ENCODE measurements at regions not wholly inside any gene's neighbourhood (a gene's known extent, or its start where the extent isn't known, plus 50 kb on each side); places are given as distances from the start of the nearest gene placed in this dataset.
"Not testable (repeated sequence)": the region's sequence is repeated elsewhere in the genome, so short reads cannot be mapped to it uniquely, and the experiment has no call there.

DNA sequence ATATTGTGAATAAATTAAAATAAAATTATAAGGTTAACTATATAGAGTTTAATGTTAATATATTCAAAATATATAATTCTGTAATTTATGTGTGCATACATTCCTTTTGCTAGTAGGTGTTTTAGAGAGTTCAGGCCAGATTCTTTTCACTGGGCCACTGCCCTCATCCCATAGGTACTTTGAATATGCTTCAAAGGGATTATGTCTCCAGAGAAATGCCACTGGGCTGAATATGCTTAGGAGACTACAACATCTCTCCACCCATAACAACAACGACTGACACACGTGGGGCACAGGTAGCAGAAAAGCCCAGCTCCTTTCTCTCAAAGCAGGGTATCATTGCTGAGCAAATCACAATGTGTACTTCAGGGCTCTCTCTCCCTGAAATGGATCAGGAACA is 290.9 kb upstream of the TACR3 start:
- H3K27me3 ChIP-seq (ENCODE audit: control insufficient read depth, insufficient read depth, low read length), result no peaks in the 10 kb centered on the region
- no peak overlapping the region for H3K4me3 ChIP-seq (ENCODE audit: low read depth, low read length)
- no peak for FAIRE-seq
- no peaks in the 10 kb centered on the region for H3K36me3 ChIP-seq (ENCODE audit: control insufficient read depth, insufficient read depth, low read length)
- TF ChIP-seq, protein P1, sequence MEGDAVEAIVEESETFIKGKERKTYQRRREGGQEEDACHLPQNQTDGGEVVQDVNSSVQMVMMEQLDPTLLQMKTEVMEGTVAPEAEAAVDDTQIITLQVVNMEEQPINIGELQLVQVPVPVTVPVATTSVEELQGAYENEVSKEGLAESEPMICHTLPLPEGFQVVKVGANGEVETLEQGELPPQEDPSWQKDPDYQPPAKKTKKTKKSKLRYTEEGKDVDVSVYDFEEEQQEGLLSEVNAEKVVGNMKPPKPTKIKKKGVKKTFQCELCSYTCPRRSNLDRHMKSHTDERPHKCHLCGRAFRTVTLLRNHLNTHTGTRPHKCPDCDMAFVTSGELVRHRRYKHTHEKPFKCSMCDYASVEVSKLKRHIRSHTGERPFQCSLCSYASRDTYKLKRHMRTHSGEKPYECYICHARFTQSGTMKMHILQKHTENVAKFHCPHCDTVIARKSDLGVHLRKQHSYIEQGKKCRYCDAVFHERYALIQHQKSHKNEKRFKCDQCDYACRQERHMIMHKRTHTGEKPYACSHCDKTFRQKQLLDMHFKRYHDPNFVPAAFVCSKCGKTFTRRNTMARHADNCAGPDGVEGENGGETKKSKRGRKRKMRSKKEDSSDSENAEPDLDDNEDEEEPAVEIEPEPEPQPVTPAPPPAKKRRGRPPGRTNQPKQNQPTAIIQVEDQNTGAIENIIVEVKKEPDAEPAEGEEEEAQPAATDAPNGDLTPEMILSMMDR (IDR thresholded peaks at IDR 0.05; ENCODE audit: insufficient read depth, low read length, severe bottlenecking), result no peak
- no peak for DNase-seq (ENCODE audit: low read depth)

DNA sequence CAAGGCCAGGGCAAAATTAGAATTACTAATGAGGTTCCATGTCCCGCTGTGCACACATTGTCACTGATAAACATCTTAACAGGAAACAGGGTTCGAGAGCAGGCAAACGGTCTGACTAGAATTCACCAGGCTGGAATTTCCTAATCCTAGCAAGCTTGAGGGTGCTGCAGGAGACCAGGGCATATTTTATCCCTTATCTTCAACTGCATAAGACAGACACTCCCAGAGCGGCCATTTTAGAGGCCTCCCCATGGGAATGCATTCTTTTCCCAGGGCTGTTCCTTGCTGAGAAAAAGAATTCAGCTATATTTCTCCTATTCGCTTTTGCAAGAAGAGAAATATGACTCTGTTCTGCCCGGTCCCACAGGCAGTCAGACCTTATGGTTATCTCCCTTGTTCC is 282.5 kb upstream of the TACR3 start:
- H3K36me3 ChIP-seq (ENCODE audit: control insufficient read depth, insufficient read depth, low read length); DNase-seq (ENCODE audit: low read depth); FAIRE-seq; H3K27me3 ChIP-seq (ENCODE audit: control insufficient read depth, insufficient read depth, low read length); H3K4me3 ChIP-seq (ENCODE audit: low read depth, low read length): not testable (repeated sequence)

GRCh38 chr4:103998756-103999155 is 279.0 kb upstream of the TACR3 start:
- no peak for FAIRE-seq
- DNase-seq (ENCODE audit: low read depth), result no peak
- TF ChIP-seq, protein P1 (IDR thresholded peaks at IDR 0.05; ENCODE audit: insufficient read depth, low read length, severe bottlenecking), result no peak
- H3K4me3 ChIP-seq (ENCODE audit: low read depth, low read length), result no peak overlapping the region
- no peaks in the 10 kb centered on the region for H3K36me3 ChIP-seq (ENCODE audit: control insufficient read depth, insufficient read depth, low read length)
- H3K27me3 ChIP-seq (ENCODE audit: control insufficient read depth, insufficient read depth, low read length), result no peaks in the 10 kb centered on the region

DNA sequence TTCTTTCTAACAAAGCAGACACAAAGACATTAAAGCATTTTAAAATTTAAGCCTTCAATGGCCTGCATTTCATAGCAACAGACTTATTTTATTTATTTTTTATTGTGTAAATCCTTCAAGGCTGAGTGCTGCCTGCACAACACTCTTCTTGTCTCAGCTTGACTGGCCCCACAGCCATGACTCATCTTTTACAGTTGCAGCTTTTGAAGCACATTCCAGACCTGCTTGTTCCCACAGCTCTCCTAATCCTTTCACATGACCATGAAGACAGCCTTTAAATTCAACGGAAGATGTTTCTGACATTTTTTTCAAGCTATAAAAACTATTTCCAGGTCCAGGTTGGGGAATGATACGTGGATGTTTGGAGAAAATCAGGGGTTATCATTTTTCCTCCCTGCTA is 276.9 kb upstream of the TACR3 start:
- FAIRE-seq, result no peak
- Histone ChIP-seq H3K36me3 (ENCODE audit: control insufficient read depth, insufficient read depth, low read length) (no peaks in the 10 kb centered on the region), H3K27me3 (ENCODE audit: control insufficient read depth, insufficient read depth, low read length) (no peaks in the 10 kb centered on the region), H3K4me3 (ENCODE audit: low read depth, low read length) (no peak overlapping the region)
- DNase-seq (ENCODE audit: low read depth), result peak; percentile 97
- TF ChIP-seq, protein P1 (IDR thresholded peaks at IDR 0.05; ENCODE audit: insufficient read depth, low read length, severe bottlenecking), result no peak

DNA sequence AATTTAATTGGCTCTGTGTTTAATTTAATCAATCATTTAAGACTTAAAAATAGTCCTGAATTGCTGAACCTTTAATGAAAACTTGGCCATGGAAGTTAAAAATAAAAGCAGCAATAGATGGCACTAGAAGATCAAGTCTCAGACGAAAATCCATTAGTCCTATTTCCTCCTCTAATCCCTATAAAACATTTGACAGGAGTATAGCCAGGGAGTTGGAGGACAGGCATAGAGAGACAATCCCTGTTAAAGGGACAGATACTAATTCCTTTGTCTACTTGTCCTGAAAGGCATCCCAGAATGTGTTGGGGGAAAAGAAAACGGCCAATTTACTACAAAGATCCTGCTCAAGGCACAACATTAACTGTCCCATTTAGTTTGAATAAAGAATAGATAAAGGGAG is 276.3 kb upstream of the TACR3 start:
- no peak for FAIRE-seq

GRCh38 chr4:103994059-103994458 is 274.3 kb upstream of the TACR3 start:
- DNase-seq (ENCODE audit: low read depth), result peak; percentile 38
- Histone ChIP-seq H3K27me3 (ENCODE audit: control insufficient read depth, insufficient read depth, low read length) (no peaks in the 10 kb centered on the region), H3K4me3 (ENCODE audit: low read depth, low read length) (no peak overlapping the region), H3K36me3 (ENCODE audit: control insufficient read depth, insufficient read depth, low read length) (no peaks in the 10 kb centered on the region)
- no peak for FAIRE-seq
- TF ChIP-seq, protein P1 (IDR thresholded peaks at IDR 0.05; ENCODE audit: insufficient read depth, low read length, severe bottlenecking), result peak; percentile 28

More for the DNA sequence above, 276.3 kb upstream of the TACR3 start:
- Histone ChIP-seq H3K36me3 (ENCODE audit: control insufficient read depth, insufficient read depth, low read length) (no peaks in the 10 kb centered on the region), H3K27me3 (ENCODE audit: control insufficient read depth, insufficient read depth, low read length) (no peaks in the 10 kb centered on the region), H3K4me3 (ENCODE audit: low read depth, low read length) (no peak overlapping the region)
- TF ChIP-seq, protein P1 (IDR thresholded peaks at IDR 0.05; ENCODE audit: insufficient read depth, low read length, severe bottlenecking), result no peak
- DNase-seq (ENCODE audit: low read depth), result peak; percentile 69

Data from bronchial epithelial cell (primary cell).